GM12873 (cell line): ENCODE measurements at regions not wholly inside any gene's neighbourhood (a gene's known extent, or its start where the extent isn't known, plus 50 kb on each side); places are given as distances from the start of the nearest gene placed in this dataset.

ENCODE experiments used
- CTCF ChIP-seq: IDR thresholded peaks from 2 replicates; pipeline ENCODE4 v1.5.1; 2012; ENCODE audit warnings: low read depth, mild to moderate bottlenecking, moderate library complexity, low read length, control low read depth; ENCODE audit not compliant: insufficient read depth; ENCODE audit errors: missing control alignments

- TF ChIP-seq CTCF, result no peak
Observed at GRCh38 chr6:72559067-72559466, 62.8 kb upstream of the KCNQ5 start.

- no peak for TF ChIP-seq CTCF
Observed at GRCh38 chr6:72559555-72559954, 62.3 kb upstream of the KCNQ5 start.

- peak; percentile 37 for TF ChIP-seq CTCF
Observed at GRCh38 chr6:72560721-72561593, 60.9 kb upstream of the KCNQ5 start.

- TF ChIP-seq CTCF, result no peak
Observed at GRCh38 chr6:72561629-72562028, 60.2 kb upstream of the KCNQ5 start.

GRCh38 chr6:72564231-72564630, 57.6 kb upstream of the KCNQ5 start:
- no peak for TF ChIP-seq CTCF
